Suprapubic skin (tissue), 4 donors: ENCODE measurements at regions not wholly inside any gene's neighbourhood (a gene's known extent, or its start where the extent isn't known, plus 50 kb on each side); places are given as distances from the start of the nearest gene placed in this dataset.

Source experiments
- CTCF ChIP-seq, 2 donors: fragments of 200-600 bp in 1 of 2; fragments of 450-650 bp in 1 of 2; sonication (generic) in 1 of 2; IDR thresholded peaks; one replicate each; pipeline ENCODE4 v1.5.1; 2016 to 2019; ENCODE audit warnings: antibody characterized with exemption in 2 of 2, mild to moderate bottlenecking in 1 of 2, moderate library complexity in 1 of 2
- POLR2A ChIP-seq, 2 donors: fragments of 450-650 bp; IDR thresholded peaks; one replicate each; pipeline ENCODE4 v1.6.1; 2017; ENCODE audit warnings: antibody characterized with exemption in 2 of 2, mild to moderate bottlenecking in 2 of 2, moderate library complexity in 2 of 2
- POLR2AphosphoS5 ChIP-seq, 3 donors: sonication (generic); formaldehyde crosslinking; IDR thresholded peaks; one replicate each; pipeline ENCODE4 v1.6.1; 2017; ENCODE audit warnings: antibody characterized with exemption in 3 of 3

GRCh38 chr18:25827228-25827627 lies 263.2 kb downstream of the SS18 start:
- TF ChIP-seq CTCF (IDR thresholded peaks at IDR 0.05) (no peak), POLR2A (IDR thresholded peaks at IDR 0.05) (no peak), POLR2AphosphoS5 (IDR thresholded peaks at IDR 0.05) (no peak)
